WERI-Rb-1 (cell line): ENCODE measurements at regions not wholly inside any gene's neighbourhood (a gene's known extent, or its start where the extent isn't known, plus 50 kb on each side); places are given as distances from the start of the nearest gene placed in this dataset.

Experiments
- DNase-seq: peaks from one replicate; pipeline ENCODE4 v3.0.0-alpha.2; 2020
- H3K27ac ChIP-seq: fragments of 250-450 bp; sonication (Bioruptor Pico); 2 replicates; pipeline ENCODE4 v1.5.1; 2020; ENCODE audit warnings: mild to moderate bottlenecking, moderate library complexity
- H3K27me3 ChIP-seq: fragments of 250-450 bp; sonication (Bioruptor Pico); 2 replicates; pipeline ENCODE4 v1.5.1; 2021; ENCODE audit warnings: mild to moderate bottlenecking, low read depth, moderate library complexity; ENCODE audit not compliant: insufficient read depth, severe bottlenecking
- H3K36me3 ChIP-seq: fragments of 250-450 bp; sonication (Bioruptor Pico); 2 replicates; pipeline ENCODE4 v1.5.1; 2020; ENCODE audit warnings: mild to moderate bottlenecking, moderate library complexity
- H3K4me3 ChIP-seq: 2 replicates; pipeline ENCODE4 v1.5.1; 2011; ENCODE audit warnings: low read depth, mild to moderate bottlenecking, control low read depth, low read length
- H3K9me3 ChIP-seq: fragments of 250-450 bp; sonication (Bioruptor Pico); 2 replicates; pipeline ENCODE4 v1.5.1; 2021; ENCODE audit warnings: mild to moderate bottlenecking, moderate library complexity; ENCODE audit not compliant: severe bottlenecking
- CTCF ChIP-seq: IDR thresholded peaks from 2 replicates; pipeline ENCODE4 v1.5.1; 2011; ENCODE audit warnings: low read depth, mild to moderate bottlenecking, control low read depth, inconsistent platforms, low read length

DNA sequence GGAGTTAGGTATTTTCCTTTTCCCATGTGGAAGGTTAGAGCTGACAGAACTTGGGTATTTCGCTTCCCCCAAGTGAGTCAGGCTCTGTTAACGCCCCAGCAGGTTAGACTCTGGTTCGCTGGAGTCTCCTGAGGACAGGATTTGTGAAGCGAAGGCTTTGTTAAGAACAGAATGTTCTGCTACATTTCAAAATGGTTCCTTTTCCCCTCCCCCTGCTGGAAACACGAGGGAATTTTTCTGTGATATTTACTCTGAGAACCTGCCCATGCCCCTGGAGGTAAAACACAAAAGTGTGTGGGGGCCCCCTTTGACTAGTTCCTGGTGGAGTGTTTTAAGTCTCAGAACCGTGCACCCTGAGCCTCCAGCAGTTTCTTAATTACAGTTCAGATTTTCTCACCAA lies 731.4 kb upstream of the CITED2 start:
- TF ChIP-seq CTCF, result peak; percentile 21; the same call in 1 of the 2 replicates
- Histone ChIP-seq H3K9me3 (no peaks in the 10 kb centered on the region), H3K27ac (no peak overlapping the region), H3K27me3 (no peaks in the 10 kb centered on the region), H3K36me3 (no peaks in the 10 kb centered on the region), H3K4me3 (no peak overlapping the region)
- DNase-seq, result peak; percentile 34

DNA sequence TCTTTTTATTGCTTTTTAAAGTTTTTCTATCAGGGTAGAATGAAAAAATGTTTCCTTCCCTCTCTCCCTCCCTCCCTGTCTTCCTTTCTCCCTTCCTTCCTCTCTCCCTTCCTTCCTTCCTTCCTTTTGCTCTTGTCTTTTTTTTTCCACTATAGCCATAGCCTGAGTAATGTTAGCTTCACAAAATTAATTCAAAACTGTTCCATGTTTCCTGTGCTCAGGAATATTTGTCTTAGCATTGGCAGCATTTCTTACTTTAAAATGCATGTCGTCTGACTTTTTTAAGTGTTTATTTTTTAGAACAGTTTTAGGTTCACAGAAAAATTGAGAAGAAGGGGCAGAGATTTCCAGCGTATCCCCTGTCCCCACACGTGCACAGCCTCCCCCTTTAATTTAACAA lies 730.8 kb upstream of the CITED2 start:
- Histone ChIP-seq H3K4me3 (no peak overlapping the region), H3K27me3 (no peaks in the 10 kb centered on the region), H3K9me3 (no peaks in the 10 kb centered on the region), H3K27ac (no peak overlapping the region), H3K36me3 (no peaks in the 10 kb centered on the region)
- no peak for TF ChIP-seq CTCF
- no peak for DNase-seq

- Histone ChIP-seq H3K4me3 (no peak overlapping the region), H3K27me3 (no peaks in the 10 kb centered on the region), H3K9me3 (no peaks in the 10 kb centered on the region), H3K36me3 (no peaks in the 10 kb centered on the region), H3K27ac (no peak overlapping the region)
- no peak for DNase-seq
- TF ChIP-seq CTCF, result no peak
These were observed 727.4 kb upstream of the CITED2 start for GRCh38 chr6:140101818-140102217.

GRCh38 chr6:140101367-140101766 lies 726.9 kb upstream of the CITED2 start:
- Histone ChIP-seq H3K4me3 (no peak overlapping the region), H3K27me3 (no peaks in the 10 kb centered on the region), H3K27ac (no peak overlapping the region), H3K36me3 (no peaks in the 10 kb centered on the region), H3K9me3 (no peaks in the 10 kb centered on the region)
- DNase-seq, result no peak
- TF ChIP-seq CTCF, result no peak

- no peak overlapping the region for H3K4me3 ChIP-seq
These were observed 721.1 kb upstream of the CITED2 start for GRCh38 chr6:140095532-140095931.

More at GRCh38 chr6:140095532-140095931, 721.1 kb upstream of the CITED2 start:
- Histone ChIP-seq H3K27me3 (no peaks in the 10 kb centered on the region), H3K36me3 (no peaks in the 10 kb centered on the region), H3K27ac (no peak overlapping the region), H3K9me3 (no peaks in the 10 kb centered on the region)
- DNase-seq, result no peak
- no peak for TF ChIP-seq CTCF
